ENCODE measurements at regions not wholly inside any gene's neighbourhood (a gene's known extent, or its start where the extent isn't known, plus 50 kb on each side); places are given as distances from the start of the nearest gene placed in this dataset.

DNA sequence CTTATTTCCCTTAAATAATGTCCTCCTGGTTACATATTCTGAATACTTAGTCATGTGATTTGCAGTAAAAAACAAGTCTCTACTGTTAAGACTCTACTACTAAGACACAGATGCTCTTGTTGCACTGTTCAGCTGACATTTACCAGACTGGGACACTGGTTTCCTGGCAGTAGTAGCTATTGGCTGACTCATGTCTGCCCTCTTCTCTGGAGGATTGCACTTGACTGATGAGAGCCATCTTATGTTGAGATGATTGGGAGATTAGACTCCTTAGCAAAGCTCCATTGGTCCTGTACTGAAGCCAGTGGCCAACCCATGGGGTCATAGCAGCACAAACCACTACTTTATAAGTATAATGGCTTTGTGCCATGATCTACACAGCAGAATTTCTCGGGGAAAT lies 1672.6 kb upstream of the PCDH20 start:
- TF ChIP-seq, protein P1, sequence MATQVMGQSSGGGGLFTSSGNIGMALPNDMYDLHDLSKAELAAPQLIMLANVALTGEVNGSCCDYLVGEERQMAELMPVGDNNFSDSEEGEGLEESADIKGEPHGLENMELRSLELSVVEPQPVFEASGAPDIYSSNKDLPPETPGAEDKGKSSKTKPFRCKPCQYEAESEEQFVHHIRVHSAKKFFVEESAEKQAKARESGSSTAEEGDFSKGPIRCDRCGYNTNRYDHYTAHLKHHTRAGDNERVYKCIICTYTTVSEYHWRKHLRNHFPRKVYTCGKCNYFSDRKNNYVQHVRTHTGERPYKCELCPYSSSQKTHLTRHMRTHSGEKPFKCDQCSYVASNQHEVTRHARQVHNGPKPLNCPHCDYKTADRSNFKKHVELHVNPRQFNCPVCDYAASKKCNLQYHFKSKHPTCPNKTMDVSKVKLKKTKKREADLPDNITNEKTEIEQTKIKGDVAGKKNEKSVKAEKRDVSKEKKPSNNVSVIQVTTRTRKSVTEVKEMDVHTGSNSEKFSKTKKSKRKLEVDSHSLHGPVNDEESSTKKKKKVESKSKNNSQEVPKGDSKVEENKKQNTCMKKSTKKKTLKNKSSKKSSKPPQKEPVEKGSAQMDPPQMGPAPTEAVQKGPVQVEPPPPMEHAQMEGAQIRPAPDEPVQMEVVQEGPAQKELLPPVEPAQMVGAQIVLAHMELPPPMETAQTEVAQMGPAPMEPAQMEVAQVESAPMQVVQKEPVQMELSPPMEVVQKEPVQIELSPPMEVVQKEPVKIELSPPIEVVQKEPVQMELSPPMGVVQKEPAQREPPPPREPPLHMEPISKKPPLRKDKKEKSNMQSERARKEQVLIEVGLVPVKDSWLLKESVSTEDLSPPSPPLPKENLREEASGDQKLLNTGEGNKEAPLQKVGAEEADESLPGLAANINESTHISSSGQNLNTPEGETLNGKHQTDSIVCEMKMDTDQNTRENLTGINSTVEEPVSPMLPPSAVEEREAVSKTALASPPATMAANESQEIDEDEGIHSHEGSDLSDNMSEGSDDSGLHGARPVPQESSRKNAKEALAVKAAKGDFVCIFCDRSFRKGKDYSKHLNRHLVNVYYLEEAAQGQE (IDR thresholded peaks at IDR 0.05; ENCODE audit: low read depth), result no peak
- no peak for TF ChIP-seq RAD21 (IDR thresholded peaks at IDR 0.05; ENCODE audit: low read depth)
- no peak for TF ChIP-seq TAF1 (IDR thresholded peaks at IDR 0.05; ENCODE audit: low read depth)
- TF ChIP-seq TCF12 (IDR thresholded peaks at IDR 0.05; ENCODE audit: low read depth), result no peak
